H9 (cell line): ENCODE measurements at regions not wholly inside any gene's neighbourhood (a gene's known extent, or its start where the extent isn't known, plus 50 kb on each side); places are given as distances from the start of the nearest gene placed in this dataset.
"Not testable (repeated sequence)": the region's sequence is repeated elsewhere in the genome, so short reads cannot be mapped to it uniquely, and the experiment has no call there.

Experiments
- DNase-seq: peaks from one replicate; pipeline ENCODE4 v3.0.0-alpha.2; 2017
- H2AFZ ChIP-seq: one replicate; pipeline ENCODE4 v1.6.1; 2013; ENCODE audit warnings: mild to moderate bottlenecking, low read length, control low read depth, moderate library complexity
- H2AK5ac ChIP-seq: 2 replicates; pipeline ENCODE4 v1.6.1; 2013; ENCODE audit warnings: low read length, control low read depth, mixed read lengths; ENCODE audit not compliant: insufficient read length
- H2BK120ac ChIP-seq: one replicate; pipeline ENCODE4 v1.6.1; 2013; ENCODE audit warnings: low read depth, mild to moderate bottlenecking, low read length, control low read depth, inconsistent platforms; ENCODE audit not compliant: poor library complexity, severe bottlenecking
- H2BK12ac ChIP-seq: 2 replicates; pipeline ENCODE4 v1.6.1; 2013; ENCODE audit warnings: low read length, control low read depth, mixed read lengths, low read depth; ENCODE audit not compliant: insufficient read length
- H2BK15ac ChIP-seq: 2 replicates; pipeline ENCODE4 v1.6.1; 2013; ENCODE audit warnings: low read depth, low read length, control low read depth
- H2BK20ac ChIP-seq: one replicate; pipeline ENCODE4 v1.6.1; 2013; ENCODE audit warnings: low read depth, mild to moderate bottlenecking, low read length, control low read depth, inconsistent platforms; ENCODE audit not compliant: poor library complexity, severe bottlenecking
- H2BK5ac ChIP-seq: 2 replicates; pipeline ENCODE4 v1.6.1; 2013; ENCODE audit warnings: low read length, control low read depth, mixed read lengths; ENCODE audit not compliant: insufficient read length
- H3K14ac ChIP-seq: 2 replicates; pipeline ENCODE4 v1.6.1; 2013; ENCODE audit warnings: low read length, control low read depth; ENCODE audit not compliant: insufficient read depth
- H3K18ac ChIP-seq: 2 replicates; pipeline ENCODE4 v1.6.1; 2013; ENCODE audit warnings: low read depth, mild to moderate bottlenecking, mixed read lengths, low read length, control low read depth; ENCODE audit not compliant: insufficient read length
- H3K23ac ChIP-seq: 2 replicates; pipeline ENCODE4 v1.6.1; 2013; ENCODE audit warnings: low read length, control low read depth, mixed read lengths, low read depth; ENCODE audit not compliant: insufficient read length
- H3K23me2 ChIP-seq: 2 replicates; pipeline ENCODE4 v1.6.1; 2013; ENCODE audit warnings: low read depth, mild to moderate bottlenecking, mixed read lengths, low read length, control low read depth; ENCODE audit not compliant: insufficient read length, poor library complexity, severe bottlenecking
- H3K27ac ChIP-seq: 2 replicates; pipeline ENCODE4 v1.5.1; 2013; ENCODE audit warnings: low read length, control low read depth, mixed read lengths, low read depth; ENCODE audit not compliant: insufficient read length
- H3K27me3 ChIP-seq: 2 replicates; pipeline ENCODE4 v1.6.1; 2013; ENCODE audit warnings: low read length, control low read depth, inconsistent platforms; ENCODE audit not compliant: insufficient read depth
- H3K4ac ChIP-seq: 2 replicates; pipeline ENCODE4 v1.6.1; 2013; ENCODE audit warnings: low read depth, mild to moderate bottlenecking, control low read depth, inconsistent platforms, low read length, moderate library complexity
- H3K4me1 ChIP-seq: 2 replicates; pipeline ENCODE4 v1.6.1; 2013; ENCODE audit warnings: low read length, control low read depth, inconsistent platforms; ENCODE audit not compliant: insufficient read depth
- H3K4me2 ChIP-seq: 2 replicates; pipeline ENCODE4 v1.6.1; 2013; ENCODE audit warnings: low read length, control low read depth, mixed read lengths; ENCODE audit not compliant: insufficient read length, insufficient read depth
- H3K56ac ChIP-seq: 2 replicates; pipeline ENCODE4 v1.6.1; 2013; ENCODE audit warnings: low read depth, mild to moderate bottlenecking, mixed read lengths, low read length, control low read depth; ENCODE audit not compliant: insufficient read length
- H3K79me1 ChIP-seq: 2 replicates; pipeline ENCODE4 v1.6.1; 2013; ENCODE audit warnings: low read depth, mild to moderate bottlenecking, moderate library complexity, low read length, control low read depth, inconsistent platforms; ENCODE audit not compliant: insufficient read depth, poor library complexity, severe bottlenecking
- H3K79me2 ChIP-seq: 2 replicates; pipeline ENCODE4 v1.6.1; 2013; ENCODE audit warnings: low read length, control low read depth, inconsistent platforms; ENCODE audit not compliant: insufficient read depth
- H3K9ac ChIP-seq: 2 replicates; pipeline ENCODE4 v1.6.1; 2013; ENCODE audit warnings: low read length, control low read depth, mixed read lengths; ENCODE audit not compliant: insufficient read length; ENCODE audit errors: extremely low read depth
- H3K9me3 ChIP-seq: one replicate; pipeline ENCODE4 v1.6.1; 2013; ENCODE audit warnings: low read depth, low read length, inconsistent platforms; ENCODE audit not compliant: control insufficient read depth
- H3T11ph ChIP-seq: one replicate; pipeline ENCODE4 v1.6.1; 2013; ENCODE audit warnings: mild to moderate bottlenecking, low read length, control low read depth, inconsistent platforms
- H4K20me1 ChIP-seq: one replicate; pipeline ENCODE4 v1.6.1; 2013; ENCODE audit not compliant: control insufficient read depth, insufficient read length, insufficient read depth
- H4K5ac ChIP-seq: 2 replicates; pipeline ENCODE4 v1.6.1; 2013; ENCODE audit warnings: low read depth, mild to moderate bottlenecking, mixed read lengths, low read length, control low read depth; ENCODE audit not compliant: insufficient read length
- H4K8ac ChIP-seq: replicated peaks from 2 replicates; pipeline ENCODE4 v1.6.1; 2013; ENCODE audit warnings: low read length, control low read depth, mixed read lengths, low read depth; ENCODE audit not compliant: insufficient read length
- H4K91ac ChIP-seq: 2 replicates; pipeline ENCODE4 v1.6.1; 2013; ENCODE audit warnings: low read depth, mild to moderate bottlenecking, moderate library complexity, mixed read lengths, low read length, control low read depth; ENCODE audit not compliant: insufficient read length
- H3K27ac Mint-ChIP-seq, 3 experiments: 2 replicates in 2 of 3; 3 replicates in 1 of 3; pipeline ENCODE4 v1.8.0; 2020 to 2021; ENCODE audit warnings: mixed read lengths in 3 of 3, mild to moderate bottlenecking in 1 of 3, moderate library complexity in 1 of 3
- H3K27me3 Mint-ChIP-seq: 2 replicates; pipeline ENCODE4 v1.8.0; 2021; ENCODE audit warnings: low read depth, mild to moderate bottlenecking, moderate library complexity, mixed read lengths
- H3K36me3 Mint-ChIP-seq, 3 experiments: 2 replicates in 2 of 3; 3 replicates in 1 of 3; pipeline ENCODE4 v1.8.0; 2020 to 2021; ENCODE audit warnings: low read depth in 3 of 3, mixed read lengths in 3 of 3; ENCODE audit not compliant: insufficient read depth in 1 of 3
- H3K4me1 Mint-ChIP-seq, 2 experiments: 2 replicates each; pipeline ENCODE4 v1.8.0; 2020; ENCODE audit warnings: mixed read lengths in 2 of 2
- H3K4me3 Mint-ChIP-seq, 2 experiments: 2 replicates in 1 of 2; 3 replicates in 1 of 2; pipeline ENCODE4 v1.8.0; 2020 to 2021; ENCODE audit warnings: mild to moderate bottlenecking in 2 of 2, mixed read lengths in 2 of 2, moderate library complexity in 1 of 2
- H3K9me3 Mint-ChIP-seq, 2 experiments: 2 replicates in 1 of 2; 3 replicates in 1 of 2; pipeline ENCODE4 v1.8.0; 2020; ENCODE audit warnings: mild to moderate bottlenecking in 2 of 2, mixed read lengths in 2 of 2, moderate library complexity in 1 of 2
- WGBS: extraction: QIAGEN DNeasy Blood & Tissue Kit; methylation state at CpG from one replicate; pipeline ENCODE4 v1.1.7; 2013; ENCODE audit warnings: missing lambda C conversion rate, low lambda C conversion rate, mixed read lengths; ENCODE audit not compliant: insufficient read length; ENCODE audit errors: extremely low coverage; 5-methylcytosine and 5-hydroxymethylcytosine counted together

DNA sequence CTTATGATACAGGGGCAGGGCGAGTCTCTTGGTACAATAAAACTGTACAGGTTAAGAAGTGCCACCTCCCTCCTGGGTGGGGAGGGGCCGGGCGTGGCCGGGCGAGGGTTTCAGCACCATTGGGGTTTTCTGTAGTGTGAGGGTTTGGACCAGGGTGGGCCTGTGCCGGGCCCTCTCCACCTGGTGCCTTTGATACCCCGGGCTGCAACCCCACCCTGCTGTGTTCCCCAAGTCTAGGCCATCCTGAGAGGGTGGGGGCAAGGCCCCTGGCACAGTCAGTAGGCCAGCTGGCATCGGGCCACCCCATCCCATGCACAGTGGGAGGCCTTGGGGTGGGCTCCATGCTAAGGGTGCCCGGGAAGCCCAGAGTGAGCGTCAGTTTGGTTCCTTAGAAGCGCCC is 431.8 kb upstream of the ZNF722 start:
- peaks cover 16% of the 10 kb centered on the region for H3K9me3 ChIP-seq
- not testable (repeated sequence) for H2BK12ac ChIP-seq, H3K23ac ChIP-seq, H4K20me1 ChIP-seq, H3K27ac Mint-ChIP-seq, H4K91ac ChIP-seq, H3K79me2 ChIP-seq, H3T11ph ChIP-seq, H4K8ac ChIP-seq, H3K56ac ChIP-seq, H3K4me2 ChIP-seq, H3K27ac ChIP-seq, H3K4me1 ChIP-seq, H2AK5ac ChIP-seq, H2AFZ ChIP-seq, H3K14ac ChIP-seq, DNase-seq, H3K79me1 ChIP-seq, H2BK15ac ChIP-seq, H4K5ac ChIP-seq, H3K9ac ChIP-seq, H3K4me3 Mint-ChIP-seq, H3K27me3 Mint-ChIP-seq, H2BK20ac ChIP-seq, H2BK5ac ChIP-seq, H3K4ac ChIP-seq, H3K27me3 ChIP-seq, H3K23me2 ChIP-seq, H2BK120ac ChIP-seq, H3K4me1 Mint-ChIP-seq, H3K18ac ChIP-seq
- H3K9me3 Mint-ChIP-seq, result peaks cover 33 to 52% of the 10 kb centered on the region in 2 experiments
- H3K36me3 Mint-ChIP-seq, result peaks cover 5 to 10% (median 10%) of the 10 kb centered on the region in 3 experiments; a peak in 4 of 7 replicates
- WGBS, result no CpG with 5 or more reads among the region's 11 CpGs

DNA sequence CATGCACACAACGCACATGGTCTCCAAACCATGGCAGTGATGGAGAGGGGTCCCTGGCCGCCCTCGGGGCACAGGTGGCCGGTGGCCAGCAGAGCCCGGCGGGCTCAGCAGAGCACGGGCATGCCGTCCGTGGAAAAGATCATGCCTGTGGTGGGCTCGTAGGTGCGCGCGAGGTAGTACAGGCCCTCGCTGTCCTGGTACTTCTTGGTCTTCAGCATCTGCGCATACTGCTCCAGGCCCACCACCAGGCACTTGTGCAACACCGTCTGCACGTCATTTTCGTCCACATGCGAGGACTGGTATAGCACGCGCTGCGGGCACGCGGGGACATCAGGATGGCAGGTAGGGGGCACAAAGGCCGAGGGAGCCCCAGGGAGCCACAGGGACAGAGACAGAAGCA is 431.0 kb upstream of the ZNF722 start:
- H3K56ac ChIP-seq, H3K14ac ChIP-seq, H3K27me3 ChIP-seq, H3K79me2 ChIP-seq, H4K5ac ChIP-seq, H2BK20ac ChIP-seq, H2BK15ac ChIP-seq, H3K4me3 Mint-ChIP-seq, H3K9ac ChIP-seq, H4K91ac ChIP-seq, H3K4me1 ChIP-seq, H3K27ac Mint-ChIP-seq, H4K8ac ChIP-seq, H3K4ac ChIP-seq, H3K4me1 Mint-ChIP-seq, H3K27ac ChIP-seq, H3K79me1 ChIP-seq, H3T11ph ChIP-seq, H2AK5ac ChIP-seq, H2AFZ ChIP-seq, H3K4me2 ChIP-seq, H3K23me2 ChIP-seq, H3K27me3 Mint-ChIP-seq, H2BK5ac ChIP-seq, H4K20me1 ChIP-seq, H2BK12ac ChIP-seq, H3K23ac ChIP-seq, DNase-seq, H2BK120ac ChIP-seq, H3K18ac ChIP-seq: not testable (repeated sequence)
- Mint-ChIP-seq H3K36me3 (peaks cover 5 to 10% (median 10%) of the 10 kb centered on the region in 3 experiments; a peak in 4 of 7 replicates), H3K9me3 (peaks cover 33 to 53% of the 10 kb centered on the region in 2 experiments)
- WGBS, result no CpG with 5 or more reads among the region's 25 CpGs
- peaks cover 16% of the 10 kb centered on the region for H3K9me3 ChIP-seq
